SK-N-SH (cell line): ENCODE measurements at regions not wholly inside any gene's neighbourhood (a gene's known extent, or its start where the extent isn't known, plus 50 kb on each side); places are given as distances from the start of the nearest gene placed in this dataset.

ENCODE experiments used
- CTCF ChIA-PET: fragments of 300-600, 350-600 bp; formaldehyde crosslinking; extraction: SDS; loops from one replicate; lab custom pipeline; 2021; lab: Yijun Ruan, JAX
- POLR2A ChIA-PET: fragments of 350-600 bp; sonication (Branson Sonifier 250); formaldehyde crosslinking; extraction: SDS; loops from one replicate; lab custom pipeline; 2020; ENCODE audit warnings: antibody characterized with exemption, inconsistent platforms; lab: Yijun Ruan, JAX
- DNase-seq: peaks from one replicate; pipeline ENCODE4 v3.0.0; 2012
- H2AFZ ChIP-seq: fragments of 200-600 bp; sonication (generic); 2 replicates; pipeline ENCODE4 v1.8.1; 2016; ENCODE audit warnings: antibody characterized with exemption, mild to moderate bottlenecking, low read depth
- H3F3A ChIP-seq: fragments of 200-600 bp; sonication (generic); replicated peaks from 2 replicates; pipeline ENCODE3; 2016; ENCODE audit warnings: antibody characterized with exemption, mild to moderate bottlenecking; ENCODE audit not compliant: insufficient read depth
- H3K27ac ChIP-seq, 2 experiments: fragments of 200-500 bp in 1 of 2; fragments of 200-600 bp in 1 of 2; sonication (Bioruptor generic) in 1 of 2; sonication (generic), shearing (Covaris generic) in 1 of 2; 2 replicates each; pipeline versions ENCODE4 v1.5.1 to v1.6.1; 2014 to 2016; ENCODE audit warnings: low read depth in 2 of 2, inconsistent platforms in 1 of 2, low read length in 1 of 2, mild to moderate bottlenecking in 1 of 2, mixed read lengths in 1 of 2
- H3K27me3 ChIP-seq: fragments of 200-600 bp; sonication (generic), shearing (Covaris generic); 2 replicates; pipeline ENCODE4 v1.6.1; 2016; ENCODE audit warnings: mixed run types; ENCODE audit not compliant: insufficient read depth
- H3K36me3 ChIP-seq, 2 experiments: fragments of 200-500 bp in 1 of 2; fragments of 200-600 bp in 1 of 2; sonication (Bioruptor generic) in 1 of 2; sonication (generic) in 1 of 2; replicated peaks in 1 of 2; 2 replicates each; pipeline versions ENCODE3 to v1.5.1; 2014 to 2016; ENCODE audit warnings: low read length in 1 of 2, mild to moderate bottlenecking in 1 of 2; ENCODE audit not compliant: insufficient read depth in 2 of 2, control insufficient read depth in 1 of 2
- H3K4me1 ChIP-seq, 2 experiments: fragments of 200-500 bp in 1 of 2; fragments of 200-600 bp in 1 of 2; sonication (Bioruptor generic) in 1 of 2; sonication (generic), shearing (Covaris generic) in 1 of 2; 2 replicates each; pipeline versions ENCODE4 v1.5.1 to v1.6.1; 2014 to 2016; ENCODE audit warnings: low read depth in 1 of 2, low read length in 1 of 2, mixed run types in 1 of 2; ENCODE audit not compliant: insufficient read depth in 2 of 2, control insufficient read depth in 1 of 2
- H3K4me2 ChIP-seq: fragments of 200-600 bp; sonication (generic), shearing (Covaris generic); 2 replicates; pipeline ENCODE4 v1.6.1; 2017; ENCODE audit warnings: mixed run types
- H3K4me3 ChIP-seq, 2 experiments: fragments of 200-500 bp in 1 of 2; fragments of 200-600 bp in 1 of 2; sonication (Bioruptor generic) in 1 of 2; sonication (generic), shearing (Covaris generic) in 1 of 2; 2 replicates each; pipeline versions ENCODE4 v1.5.1 to v1.8.1; 2014 to 2016; ENCODE audit warnings: low read depth in 2 of 2, inconsistent platforms in 1 of 2, low read length in 1 of 2, mild to moderate bottlenecking in 1 of 2, mixed read lengths in 1 of 2, moderate library complexity in 1 of 2
- H3K79me2 ChIP-seq: fragments of 200-600 bp; sonication (generic); 2 replicates; pipeline ENCODE4 v1.8.1; 2017; ENCODE audit warnings: mild to moderate bottlenecking; ENCODE audit not compliant: insufficient read depth
- H3K9ac ChIP-seq: fragments of 200-600 bp; sonication (generic); 2 replicates; pipeline ENCODE4 v1.6.1; 2017; ENCODE audit warnings: mixed run types
- H3K9me2 ChIP-seq: fragments of 200-600 bp; sonication (generic); 2 replicates; pipeline ENCODE4 v1.6.1; 2017; ENCODE audit warnings: mixed run types
- H3K9me3 ChIP-seq: fragments of 200-600 bp; sonication (generic); 2 replicates; pipeline ENCODE4 v1.6.1; 2017; ENCODE audit warnings: mixed run types, mild to moderate bottlenecking, moderate library complexity
- H4K20me1 ChIP-seq: fragments of 200-600 bp; sonication (generic); 2 replicates; pipeline ENCODE4 v1.6.1; 2017; ENCODE audit warnings: mild to moderate bottlenecking, mixed run types; ENCODE audit not compliant: insufficient read depth
- CHD2 ChIP-seq: fragments of 150-350 bp; IDR thresholded peaks from 2 replicates; pipeline ENCODE4 v1.6.1; 2018; ENCODE audit warnings: low read length; ENCODE audit not compliant: partially characterized antibody
- ELF1 ChIP-seq: IDR thresholded peaks from 2 replicates; pipeline ENCODE4 v1.4.0; 2012
- EZH2phosphoT487 ChIP-seq: fragments of 200-600 bp; sonication (generic); IDR thresholded peaks from 2 replicates; pipeline ENCODE4 v1.6.1; 2017; ENCODE audit warnings: low read depth, mixed run types, mild to moderate bottlenecking, antibody characterized with exemption, moderate library complexity, borderline replicate concordance
- FOXM1 ChIP-seq: IDR thresholded peaks from 2 replicates; pipeline ENCODE4 v1.4.0; 2012; ENCODE audit warnings: low read depth, mild to moderate bottlenecking
- GATA2 ChIP-seq: sonication (generic); formaldehyde crosslinking; IDR thresholded peaks from 2 replicates; pipeline ENCODE4 v1.5.0; 2020; ENCODE audit warnings: mild to moderate bottlenecking, missing genetic modification reagents
- MEF2A ChIP-seq: IDR thresholded peaks from 2 replicates; pipeline ENCODE4 v1.4.0; 2012; ENCODE audit warnings: low read depth, borderline replicate concordance
- MXI1 ChIP-seq: IDR thresholded peaks from 2 replicates; pipeline ENCODE4 v1.6.1; 2012; ENCODE audit warnings: mild to moderate bottlenecking, low read depth, low read length, improper control_type of control experiment
- NFIC ChIP-seq: IDR thresholded peaks from 2 replicates; pipeline ENCODE4 v1.4.0; 2012; ENCODE audit warnings: borderline replicate concordance
- NRF1 ChIP-seq: IDR thresholded peaks from 2 replicates; pipeline ENCODE4 v1.6.1; 2012; ENCODE audit warnings: low read depth, mild to moderate bottlenecking, low read length
- RAD21 ChIP-seq: IDR thresholded peaks from 2 replicates; pipeline ENCODE4 v1.6.1; 2012; ENCODE audit warnings: mild to moderate bottlenecking, low read length
- RFX5 ChIP-seq: IDR thresholded peaks from 2 replicates; pipeline ENCODE4 v1.6.1; 2012; ENCODE audit warnings: mild to moderate bottlenecking, improper control_type of control experiment, low read length
- RXRA ChIP-seq: IDR thresholded peaks from 2 replicates; pipeline ENCODE4 v1.4.0; 2012; ENCODE audit warnings: low read depth, mild to moderate bottlenecking, borderline replicate concordance
- TEAD4 ChIP-seq: IDR thresholded peaks from 2 replicates; pipeline ENCODE4 v1.4.0; 2012; ENCODE audit warnings: mild to moderate bottlenecking, borderline replicate concordance; ENCODE audit not compliant: insufficient read depth
- WGBS: methylation state at CpG from one replicate; pipeline ENCODE4 v1.1.6; 2017; ENCODE audit warnings: low lambda C conversion rate; 5-methylcytosine and 5-hydroxymethylcytosine counted together
- TF ChIP-seq, protein P1 (sequence below): fragments of 200-600 bp; sonication (generic); IDR thresholded peaks from 2 replicates; pipeline ENCODE4 v1.6.1; 2017; ENCODE audit warnings: antibody characterized with exemption, mild to moderate bottlenecking, moderate library complexity
- TF ChIP-seq, protein P2 (sequence below): fragments of 150-350 bp; IDR thresholded peaks from 2 replicates; pipeline ENCODE4 v1.6.1; 2017; ENCODE audit warnings: antibody characterized with exemption, low read length, low read depth, borderline replicate concordance
- TF ChIP-seq, protein P3 (sequence below): IDR thresholded peaks from 2 replicates; pipeline ENCODE4; 2012
- TF ChIP-seq, protein P4 (sequence below): IDR thresholded peaks from 2 replicates; pipeline ENCODE4 v1.6.1; 2012; ENCODE audit warnings: mild to moderate bottlenecking, low read depth, low read length, moderate library complexity
- TF ChIP-seq, protein P5 (sequence below): IDR thresholded peaks from 2 replicates; pipeline ENCODE4 v1.4.0; 2012; ENCODE audit warnings: low read depth, borderline replicate concordance

DNA sequence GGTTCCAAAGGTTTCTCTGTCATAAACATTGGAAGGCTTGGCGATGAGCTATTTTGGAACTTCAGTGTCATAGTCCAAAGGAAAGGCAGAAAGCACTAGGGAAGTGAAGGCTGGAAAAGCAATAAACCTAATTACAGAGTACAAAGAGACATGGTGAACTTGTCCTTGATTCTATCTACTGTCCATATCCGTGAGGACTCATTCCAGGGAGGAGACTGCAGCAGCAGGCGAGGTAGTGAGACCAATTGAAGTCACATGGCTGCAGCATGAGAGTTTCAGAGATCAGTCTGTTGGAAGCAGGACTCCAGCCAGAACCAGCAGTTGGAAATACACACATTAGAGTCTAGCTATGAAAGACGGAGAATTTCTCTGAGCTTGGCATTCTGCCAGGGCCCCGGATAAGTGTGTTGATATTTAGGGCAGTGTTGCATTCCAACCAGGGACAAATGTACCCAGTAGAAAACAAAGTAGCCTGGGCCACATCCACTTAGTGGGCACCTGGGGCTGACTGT lies 54.1 kb upstream of the ARHGAP42 start:
- H3K9ac ChIP-seq: no peak overlapping the region

More for the DNA sequence above, 54.1 kb upstream of the ARHGAP42 start:
- ChIA-PET CTCF (no interaction called here), POLR2A (no interaction called here)
- Histone ChIP-seq H3F3A (no peaks in the 10 kb centered on the region), H3K4me1 (no peaks in the 10 kb centered on the region), H3K27ac (no peak overlapping the region), H3K4me2 (no peak overlapping the region), H3K79me2 (no peaks in the 10 kb centered on the region), H3K27me3 (no peaks in the 10 kb centered on the region; the same call in 1 of the 2 replicates), H3K4me3 (no peak overlapping the region), H3K9me2 (no peaks in the 10 kb centered on the region), H3K36me3 (no peaks in the 10 kb centered on the region), H4K20me1 (no peaks in the 10 kb centered on the region), H2AFZ (no peak overlapping the region), H3K9me3 (no peaks in the 10 kb centered on the region)
- 2% methylated on average over 5 of the region's 5 CpGs for WGBS
- no peak for DNase-seq
- TF ChIP-seq, protein P1, sequence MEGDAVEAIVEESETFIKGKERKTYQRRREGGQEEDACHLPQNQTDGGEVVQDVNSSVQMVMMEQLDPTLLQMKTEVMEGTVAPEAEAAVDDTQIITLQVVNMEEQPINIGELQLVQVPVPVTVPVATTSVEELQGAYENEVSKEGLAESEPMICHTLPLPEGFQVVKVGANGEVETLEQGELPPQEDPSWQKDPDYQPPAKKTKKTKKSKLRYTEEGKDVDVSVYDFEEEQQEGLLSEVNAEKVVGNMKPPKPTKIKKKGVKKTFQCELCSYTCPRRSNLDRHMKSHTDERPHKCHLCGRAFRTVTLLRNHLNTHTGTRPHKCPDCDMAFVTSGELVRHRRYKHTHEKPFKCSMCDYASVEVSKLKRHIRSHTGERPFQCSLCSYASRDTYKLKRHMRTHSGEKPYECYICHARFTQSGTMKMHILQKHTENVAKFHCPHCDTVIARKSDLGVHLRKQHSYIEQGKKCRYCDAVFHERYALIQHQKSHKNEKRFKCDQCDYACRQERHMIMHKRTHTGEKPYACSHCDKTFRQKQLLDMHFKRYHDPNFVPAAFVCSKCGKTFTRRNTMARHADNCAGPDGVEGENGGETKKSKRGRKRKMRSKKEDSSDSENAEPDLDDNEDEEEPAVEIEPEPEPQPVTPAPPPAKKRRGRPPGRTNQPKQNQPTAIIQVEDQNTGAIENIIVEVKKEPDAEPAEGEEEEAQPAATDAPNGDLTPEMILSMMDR: no peak
- TF ChIP-seq RFX5 (no peak), CHD2 (no peak), EZH2phosphoT487 (no peak), TEAD4 (no peak), GATA2 (CRISPR knock-in tag) (no peak), NFIC (no peak), MEF2A (no peak), FOXM1 (no peak), RAD21 (no peak), NRF1 (no peak), RXRA (no peak), ELF1 (no peak), MXI1 (no peak)
- TF ChIP-seq, protein P2, sequence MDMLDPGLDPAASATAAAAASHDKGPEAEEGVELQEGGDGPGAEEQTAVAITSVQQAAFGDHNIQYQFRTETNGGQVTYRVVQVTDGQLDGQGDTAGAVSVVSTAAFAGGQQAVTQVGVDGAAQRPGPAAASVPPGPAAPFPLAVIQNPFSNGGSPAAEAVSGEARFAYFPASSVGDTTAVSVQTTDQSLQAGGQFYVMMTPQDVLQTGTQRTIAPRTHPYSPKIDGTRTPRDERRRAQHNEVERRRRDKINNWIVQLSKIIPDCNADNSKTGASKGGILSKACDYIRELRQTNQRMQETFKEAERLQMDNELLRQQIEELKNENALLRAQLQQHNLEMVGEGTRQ: no peak
- TF ChIP-seq, protein P3, sequence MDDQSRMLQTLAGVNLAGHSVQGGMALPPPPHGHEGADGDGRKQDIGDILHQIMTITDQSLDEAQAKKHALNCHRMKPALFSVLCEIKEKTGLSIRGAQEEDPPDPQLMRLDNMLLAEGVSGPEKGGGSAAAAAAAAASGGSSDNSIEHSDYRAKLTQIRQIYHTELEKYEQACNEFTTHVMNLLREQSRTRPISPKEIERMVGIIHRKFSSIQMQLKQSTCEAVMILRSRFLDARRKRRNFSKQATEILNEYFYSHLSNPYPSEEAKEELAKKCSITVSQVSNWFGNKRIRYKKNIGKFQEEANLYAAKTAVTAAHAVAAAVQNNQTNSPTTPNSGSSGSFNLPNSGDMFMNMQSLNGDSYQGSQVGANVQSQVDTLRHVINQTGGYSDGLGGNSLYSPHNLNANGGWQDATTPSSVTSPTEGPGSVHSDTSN: no peak
- TF ChIP-seq, protein P4, sequence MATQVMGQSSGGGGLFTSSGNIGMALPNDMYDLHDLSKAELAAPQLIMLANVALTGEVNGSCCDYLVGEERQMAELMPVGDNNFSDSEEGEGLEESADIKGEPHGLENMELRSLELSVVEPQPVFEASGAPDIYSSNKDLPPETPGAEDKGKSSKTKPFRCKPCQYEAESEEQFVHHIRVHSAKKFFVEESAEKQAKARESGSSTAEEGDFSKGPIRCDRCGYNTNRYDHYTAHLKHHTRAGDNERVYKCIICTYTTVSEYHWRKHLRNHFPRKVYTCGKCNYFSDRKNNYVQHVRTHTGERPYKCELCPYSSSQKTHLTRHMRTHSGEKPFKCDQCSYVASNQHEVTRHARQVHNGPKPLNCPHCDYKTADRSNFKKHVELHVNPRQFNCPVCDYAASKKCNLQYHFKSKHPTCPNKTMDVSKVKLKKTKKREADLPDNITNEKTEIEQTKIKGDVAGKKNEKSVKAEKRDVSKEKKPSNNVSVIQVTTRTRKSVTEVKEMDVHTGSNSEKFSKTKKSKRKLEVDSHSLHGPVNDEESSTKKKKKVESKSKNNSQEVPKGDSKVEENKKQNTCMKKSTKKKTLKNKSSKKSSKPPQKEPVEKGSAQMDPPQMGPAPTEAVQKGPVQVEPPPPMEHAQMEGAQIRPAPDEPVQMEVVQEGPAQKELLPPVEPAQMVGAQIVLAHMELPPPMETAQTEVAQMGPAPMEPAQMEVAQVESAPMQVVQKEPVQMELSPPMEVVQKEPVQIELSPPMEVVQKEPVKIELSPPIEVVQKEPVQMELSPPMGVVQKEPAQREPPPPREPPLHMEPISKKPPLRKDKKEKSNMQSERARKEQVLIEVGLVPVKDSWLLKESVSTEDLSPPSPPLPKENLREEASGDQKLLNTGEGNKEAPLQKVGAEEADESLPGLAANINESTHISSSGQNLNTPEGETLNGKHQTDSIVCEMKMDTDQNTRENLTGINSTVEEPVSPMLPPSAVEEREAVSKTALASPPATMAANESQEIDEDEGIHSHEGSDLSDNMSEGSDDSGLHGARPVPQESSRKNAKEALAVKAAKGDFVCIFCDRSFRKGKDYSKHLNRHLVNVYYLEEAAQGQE: no peak
- TF ChIP-seq, protein P5, sequence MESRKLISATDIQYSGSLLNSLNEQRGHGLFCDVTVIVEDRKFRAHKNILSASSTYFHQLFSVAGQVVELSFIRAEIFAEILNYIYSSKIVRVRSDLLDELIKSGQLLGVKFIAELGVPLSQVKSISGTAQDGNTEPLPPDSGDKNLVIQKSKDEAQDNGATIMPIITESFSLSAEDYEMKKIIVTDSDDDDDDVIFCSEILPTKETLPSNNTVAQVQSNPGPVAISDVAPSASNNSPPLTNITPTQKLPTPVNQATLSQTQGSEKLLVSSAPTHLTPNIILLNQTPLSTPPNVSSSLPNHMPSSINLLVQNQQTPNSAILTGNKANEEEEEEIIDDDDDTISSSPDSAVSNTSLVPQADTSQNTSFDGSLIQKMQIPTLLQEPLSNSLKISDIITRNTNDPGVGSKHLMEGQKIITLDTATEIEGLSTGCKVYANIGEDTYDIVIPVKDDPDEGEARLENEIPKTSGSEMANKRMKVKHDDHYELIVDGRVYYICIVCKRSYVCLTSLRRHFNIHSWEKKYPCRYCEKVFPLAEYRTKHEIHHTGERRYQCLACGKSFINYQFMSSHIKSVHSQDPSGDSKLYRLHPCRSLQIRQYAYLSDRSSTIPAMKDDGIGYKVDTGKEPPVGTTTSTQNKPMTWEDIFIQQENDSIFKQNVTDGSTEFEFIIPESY: no peak
